TTC549 (cell line): ENCODE measurements at regions not wholly inside any gene's neighbourhood (a gene's known extent, or its start where the extent isn't known, plus 50 kb on each side); places are given as distances from the start of the nearest gene placed in this dataset.

Experiments
- FAIRE-seq: peaks from 2 replicates; lab custom pipeline; 2012; peaks lifted over from hg19 to GRCh38; lab: Jason Lieb, UNC

DNA sequence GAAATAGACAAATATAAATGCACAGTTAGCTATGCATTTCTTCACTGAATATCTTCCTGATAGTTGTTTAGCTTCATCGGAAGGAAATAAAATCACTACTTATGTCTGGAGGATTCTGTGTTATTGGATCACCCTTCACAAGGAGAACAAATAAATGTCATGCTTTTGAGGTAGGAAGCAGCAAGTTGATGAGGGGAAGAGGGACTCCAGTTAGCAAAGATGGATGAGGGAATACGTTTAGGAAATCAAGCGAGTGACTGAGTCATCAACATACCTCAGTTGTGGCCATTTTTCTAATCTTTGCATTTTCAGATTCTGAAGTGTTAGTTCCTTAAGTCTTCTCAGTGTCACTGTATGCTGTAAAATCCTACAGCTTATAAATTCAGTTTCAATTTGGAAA lies 456.2 kb downstream of the EPHA4 start:
- no peak for FAIRE-seq

DNA sequence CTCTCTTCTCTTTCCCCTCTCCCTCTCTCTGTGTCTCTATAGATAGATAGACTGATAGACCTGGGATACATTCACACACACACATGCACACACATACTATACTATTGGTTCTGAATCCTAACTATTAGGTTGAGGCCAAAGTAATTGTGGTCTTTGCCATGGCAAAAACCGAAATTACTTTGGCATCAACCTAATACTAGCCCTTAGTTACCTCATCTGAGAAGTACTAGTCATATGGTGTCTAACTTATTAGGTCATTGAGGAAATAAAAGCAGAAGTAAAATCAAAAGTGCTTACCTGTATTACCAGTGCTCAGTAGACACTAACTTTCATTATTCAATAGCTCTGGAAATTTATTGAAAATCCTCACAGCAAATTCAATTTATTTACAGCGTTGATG lies 451.5 kb downstream of the EPHA4 start:
- FAIRE-seq = no peak

GRCh38 chr2:221123396-221123795 lies 448.7 kb downstream of the EPHA4 start:
- no peak for FAIRE-seq

DNA sequence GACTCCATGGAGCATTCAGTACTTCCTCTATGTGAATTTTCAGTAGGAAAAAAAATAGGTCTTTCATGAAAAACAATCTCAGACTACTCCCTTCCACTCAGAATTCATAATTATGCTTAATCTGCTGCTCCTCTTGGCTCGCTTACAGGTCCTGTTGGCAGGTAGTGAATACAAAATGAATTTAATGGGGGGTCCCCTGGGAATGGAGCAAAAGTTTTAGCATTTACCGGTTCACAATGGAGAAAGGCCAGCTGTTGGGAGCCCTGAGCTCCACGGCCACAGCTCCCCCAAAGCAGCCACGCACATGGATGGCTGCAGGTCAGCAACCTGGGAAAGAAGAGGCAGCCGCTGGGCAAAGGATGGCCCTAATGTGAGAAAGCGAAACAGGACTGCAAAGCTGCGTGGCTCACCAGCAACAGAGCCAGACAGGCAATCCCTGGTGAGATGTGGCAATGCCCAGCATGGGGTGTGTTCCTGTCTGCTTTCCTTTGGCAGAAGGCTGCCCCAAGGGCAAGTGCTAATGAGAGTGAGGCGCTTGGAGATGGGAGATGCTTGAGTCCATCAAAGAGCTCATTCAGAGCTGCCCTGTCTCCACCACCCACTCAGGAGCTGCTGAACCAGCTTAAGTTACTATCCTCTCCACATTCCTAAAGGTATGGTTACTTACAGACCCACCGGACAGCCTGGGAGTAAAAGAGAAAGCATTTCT lies 447.4 kb downstream of the EPHA4 start:
- no peak for FAIRE-seq

DNA sequence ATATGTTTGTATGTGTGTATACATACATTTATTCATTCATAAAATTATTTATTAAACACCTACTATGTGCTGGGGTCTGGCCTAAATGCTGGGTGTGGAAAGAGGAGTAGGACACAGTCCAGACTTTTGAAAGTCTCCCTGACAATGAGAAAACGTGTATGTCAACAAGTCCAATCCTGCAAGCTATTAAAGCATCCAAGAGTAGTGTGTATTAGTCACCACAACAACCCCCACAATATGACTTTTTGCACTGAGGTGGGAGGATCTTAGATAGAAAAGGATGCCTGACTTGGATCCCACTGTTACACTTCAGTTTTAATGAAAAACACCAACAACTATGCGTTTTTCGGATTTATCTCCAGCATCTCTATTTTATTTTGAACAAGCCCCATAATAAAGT lies 446.4 kb downstream of the EPHA4 start:
- no peak for FAIRE-seq

DNA sequence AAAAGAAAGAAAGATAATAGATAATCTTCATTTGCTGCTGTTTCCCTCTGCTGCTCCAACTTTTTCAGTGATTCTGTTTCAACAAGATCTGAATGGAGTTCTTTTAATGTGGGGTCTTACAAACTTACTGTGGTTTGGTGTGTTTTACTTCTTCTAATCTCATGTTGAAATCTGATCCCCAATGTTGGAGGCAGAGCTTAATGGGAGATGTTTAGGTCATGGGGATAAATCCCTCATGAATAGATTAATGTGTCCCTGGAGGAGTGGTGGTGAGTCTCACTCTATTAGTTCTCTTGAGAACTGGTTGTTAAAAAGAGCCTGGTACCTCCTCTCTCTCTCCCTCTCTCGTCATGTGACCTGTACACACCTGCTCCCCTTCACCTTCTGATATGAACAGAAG lies 442.4 kb downstream of the EPHA4 start:
- FAIRE-seq = no peak

GRCh38 chr2:221130431-221130830 lies 441.7 kb downstream of the EPHA4 start:
- no peak for FAIRE-seq

GRCh38 chr2:221133941-221134340 lies 438.2 kb downstream of the EPHA4 start:
- no peak for FAIRE-seq

DNA sequence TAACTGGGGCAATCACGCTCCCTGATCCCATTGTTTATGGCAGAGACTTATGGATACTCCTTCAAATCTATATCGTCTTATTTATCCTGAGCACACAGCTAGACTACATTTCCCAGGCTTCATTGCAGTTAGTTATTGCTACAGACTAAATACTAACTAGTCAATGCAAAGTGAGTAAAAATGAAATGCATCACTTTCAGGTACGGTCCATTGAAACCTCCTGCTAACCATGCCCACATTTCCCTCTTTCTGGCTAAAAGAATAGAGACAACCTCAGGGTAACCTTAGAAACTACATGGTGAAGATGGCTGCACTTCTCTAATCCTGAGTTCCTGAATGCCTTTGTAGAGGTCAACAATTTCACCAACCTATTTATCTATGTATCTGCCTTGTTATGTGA lies 437.4 kb downstream of the EPHA4 start:
- FAIRE-seq = no peak

DNA sequence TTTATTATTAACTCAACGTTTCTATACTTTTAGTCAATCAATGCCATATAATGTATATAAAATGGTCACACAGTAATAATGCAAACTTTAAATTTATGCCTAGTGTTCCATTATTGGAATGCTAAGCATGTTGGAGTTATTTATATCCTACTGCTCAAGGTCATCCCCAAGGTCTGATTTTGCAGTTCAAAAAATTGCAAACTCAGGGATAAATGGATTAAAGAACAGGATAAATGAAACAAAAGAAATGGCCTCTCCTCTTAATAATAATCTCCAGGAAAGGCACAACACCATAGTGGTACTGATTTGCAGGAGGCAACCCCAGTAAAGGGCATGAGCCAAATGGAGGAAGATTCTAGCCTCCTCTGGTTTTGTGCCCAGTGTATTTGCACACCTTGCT lies 436.4 kb downstream of the EPHA4 start:
- FAIRE-seq = no peak

DNA sequence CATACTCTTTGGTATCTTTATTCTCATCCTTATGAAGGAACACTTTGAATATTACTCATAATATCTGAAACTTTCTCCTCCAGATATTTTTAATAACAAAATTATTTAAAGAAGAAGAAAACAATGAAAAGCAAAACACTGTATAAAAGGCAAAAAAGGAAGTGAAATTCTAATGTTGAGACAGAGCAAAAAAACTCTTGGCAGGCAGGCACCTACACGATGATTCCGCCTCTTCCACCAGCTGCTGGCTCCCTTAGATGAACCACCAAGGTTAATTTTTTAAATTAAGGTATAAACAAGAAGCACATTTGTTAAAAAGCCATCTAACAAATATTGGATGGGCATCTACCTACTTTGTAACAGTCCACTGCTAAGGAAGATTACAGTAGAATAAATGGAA lies 434.7 kb downstream of the EPHA4 start:
- no peak for FAIRE-seq

DNA sequence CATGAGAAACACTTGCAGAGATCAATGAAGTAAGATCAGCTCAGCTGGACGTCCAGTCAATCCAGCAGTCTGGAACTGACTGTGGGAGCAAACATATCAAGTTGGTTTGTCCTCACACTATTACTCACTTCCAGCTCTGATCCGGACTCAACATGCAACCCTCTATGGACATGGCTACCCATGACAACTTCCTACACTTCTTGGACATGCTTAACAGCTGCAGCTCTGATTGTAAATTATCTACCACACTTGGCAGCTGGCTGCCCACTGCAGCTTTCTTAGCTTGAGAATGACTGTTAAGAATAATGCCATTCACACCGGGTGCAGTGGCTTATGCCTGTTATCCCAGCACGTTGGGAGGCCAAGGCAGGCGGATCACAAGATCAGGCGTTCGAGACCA lies 429.8 kb downstream of the EPHA4 start:
- FAIRE-seq = no peak

- FAIRE-seq = no peak
These were observed 428.9 kb downstream of the EPHA4 start for GRCh38 chr2:221143231-221143630.

GRCh38 chr2:221144909-221145308 lies 427.2 kb downstream of the EPHA4 start:
- FAIRE-seq = no peak

DNA sequence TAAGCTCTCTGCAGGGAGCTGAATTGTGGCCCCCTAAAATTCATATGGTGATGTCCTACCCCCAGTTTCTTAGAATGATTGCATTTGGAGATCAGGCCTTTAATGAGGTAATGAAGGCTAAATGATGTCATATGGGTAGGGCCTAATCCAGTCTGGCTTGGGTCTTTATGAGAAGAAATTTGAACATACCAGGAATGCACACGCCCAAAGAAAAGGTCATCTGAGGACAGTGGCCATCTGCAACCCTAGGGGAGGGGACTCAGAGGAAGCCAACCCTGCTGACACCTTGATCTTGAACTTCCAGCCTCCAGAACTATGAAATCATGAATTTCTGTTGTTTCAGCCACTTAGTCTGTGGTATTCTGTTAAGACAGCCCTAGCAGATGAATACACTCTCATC lies 426.7 kb downstream of the EPHA4 start:
- no peak for FAIRE-seq

GRCh38 chr2:221153226-221153625 lies 418.9 kb downstream of the EPHA4 start:
- no peak for FAIRE-seq

DNA sequence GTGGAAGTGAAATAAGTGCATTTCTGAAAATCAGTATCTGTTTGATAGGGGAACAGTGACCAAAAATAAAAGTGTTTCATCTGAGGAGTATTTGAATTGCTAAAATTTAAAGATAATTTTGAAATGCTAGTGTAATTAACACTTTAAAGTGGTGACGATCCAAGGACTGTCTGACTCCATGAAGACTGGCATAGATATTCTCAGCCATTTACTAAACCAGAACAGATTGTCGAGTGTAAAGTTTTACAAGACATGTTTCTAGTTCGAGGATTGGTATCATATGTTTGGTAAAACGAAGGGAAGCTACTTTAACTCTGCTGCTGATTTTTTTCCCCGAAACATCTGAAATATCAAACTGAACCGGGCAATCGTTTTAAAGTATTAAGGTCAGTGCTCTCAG lies 417.9 kb downstream of the EPHA4 start:
- no peak for FAIRE-seq

DNA sequence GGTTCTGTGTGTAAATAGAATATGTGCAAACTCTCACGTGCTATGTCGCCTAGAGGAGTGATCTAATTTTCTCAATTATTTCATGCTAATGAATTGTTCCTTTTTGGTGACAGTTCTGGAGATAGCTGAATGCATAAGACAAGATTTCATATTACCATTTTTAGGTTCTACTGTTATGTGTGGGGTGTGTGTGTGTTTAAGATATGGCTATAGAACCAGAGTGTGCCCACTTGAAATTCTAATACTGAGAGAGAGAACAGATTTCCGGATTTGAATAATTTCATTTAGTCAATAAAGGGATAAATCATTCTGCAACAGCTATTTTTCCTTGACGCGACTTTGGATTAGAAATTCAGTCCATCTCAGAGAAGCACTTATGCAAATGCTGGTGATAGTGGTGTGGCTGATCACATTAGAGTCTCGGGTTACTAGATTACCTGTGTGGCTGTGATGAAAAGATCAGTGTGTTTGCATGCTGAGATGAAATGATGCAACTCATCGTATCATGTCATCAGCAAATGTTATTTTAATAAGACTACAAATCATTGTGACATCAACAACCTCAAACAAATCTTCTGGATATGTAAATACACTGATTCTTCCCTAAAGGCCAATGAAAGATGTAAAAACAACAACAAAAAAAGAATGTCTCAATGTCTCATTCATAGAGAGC lies 415.9 kb downstream of the EPHA4 start:
- no peak for FAIRE-seq

DNA sequence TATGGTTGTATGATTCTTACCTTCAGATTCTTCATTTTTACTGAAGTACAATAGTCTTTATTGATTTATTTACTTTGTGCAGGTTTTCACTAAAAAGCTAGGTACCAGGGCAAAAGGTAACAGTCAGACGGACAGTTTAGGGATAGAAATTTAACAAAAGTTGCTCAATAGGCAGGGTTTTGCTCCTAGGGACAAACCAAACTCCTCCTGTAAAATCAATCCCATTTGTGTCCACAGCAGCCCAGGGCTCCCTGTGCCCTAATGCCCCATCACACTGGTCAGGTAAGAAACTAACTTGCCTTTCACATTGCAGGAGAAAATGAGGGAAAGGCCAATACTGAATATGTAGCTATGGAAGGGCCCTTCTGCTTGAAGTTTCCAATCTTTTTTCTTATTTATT lies 410.9 kb downstream of the EPHA4 start:
- no peak for FAIRE-seq

DNA sequence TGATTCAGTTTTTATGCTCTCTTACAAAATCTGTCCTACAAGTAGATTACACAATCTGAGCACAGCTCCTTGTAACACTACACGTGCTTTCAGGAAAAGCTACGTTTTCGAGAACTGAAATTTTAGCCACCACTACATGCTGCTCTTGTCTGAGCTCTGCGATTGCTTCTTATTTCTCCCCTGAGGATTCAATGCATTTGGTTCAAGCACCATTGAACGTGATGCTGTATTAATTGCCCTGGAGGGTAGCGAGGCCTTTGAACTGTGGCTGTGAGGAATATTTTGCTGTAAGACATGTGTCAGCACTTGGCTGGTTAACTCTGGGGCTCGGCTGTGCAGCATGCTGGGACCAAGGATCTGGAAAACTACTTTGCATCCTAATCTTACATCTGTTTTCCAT lies 405.8 kb downstream of the EPHA4 start:
- FAIRE-seq = no peak

DNA sequence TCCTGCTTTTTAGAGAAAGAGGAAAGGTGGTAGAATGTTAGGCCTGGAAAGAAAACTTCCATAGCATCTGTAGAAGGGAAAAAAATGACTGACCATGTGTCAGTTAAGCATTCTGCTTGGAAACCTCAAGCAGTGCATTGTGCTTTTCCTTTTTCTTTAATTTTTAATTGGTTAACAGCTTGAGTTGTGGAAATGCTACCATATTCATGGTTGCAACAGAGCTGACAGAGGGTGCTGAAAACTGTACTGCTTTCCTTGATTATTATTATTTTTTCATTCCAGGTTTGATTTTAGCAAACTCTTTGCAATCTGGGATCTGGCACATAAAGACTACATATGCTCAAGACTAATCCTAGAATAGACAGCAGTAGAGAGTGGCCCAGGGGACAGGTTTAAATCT lies 404.5 kb downstream of the EPHA4 start:
- no peak for FAIRE-seq

GRCh38 chr2:221169724-221170123 lies 402.4 kb downstream of the EPHA4 start:
- no peak for FAIRE-seq

- no peak for FAIRE-seq
These were observed 401.6 kb downstream of the EPHA4 start for GRCh38 chr2:221170548-221170947.

DNA sequence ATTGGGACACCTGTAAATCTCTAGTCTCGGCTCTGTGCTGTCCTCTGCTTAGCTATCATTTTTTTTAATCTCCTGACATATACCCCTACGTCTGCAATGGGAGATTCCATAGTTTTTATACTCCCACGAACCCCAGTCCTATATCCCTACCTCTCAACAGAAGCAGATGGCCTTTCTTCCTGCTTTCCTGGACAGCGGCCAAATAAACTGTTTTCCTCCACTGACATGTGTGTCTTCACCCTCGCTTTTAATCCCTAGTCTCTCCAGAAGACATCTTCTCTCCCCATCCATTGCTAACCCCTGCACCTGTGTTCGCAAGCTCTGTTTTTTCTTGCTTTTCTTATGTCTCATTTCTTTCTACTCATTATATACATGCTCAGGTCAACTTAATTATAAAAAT lies 395.4 kb downstream of the EPHA4 start:
- FAIRE-seq = no peak
